ENCODE measurements at regions not wholly inside any gene's neighbourhood (a gene's known extent, or its start where the extent isn't known, plus 50 kb on each side); places are given as distances from the start of the nearest gene placed in this dataset.
"Not testable (repeated sequence)": the region's sequence is repeated elsewhere in the genome, so short reads cannot be mapped to it uniquely, and the experiment has no call there.

DNA sequence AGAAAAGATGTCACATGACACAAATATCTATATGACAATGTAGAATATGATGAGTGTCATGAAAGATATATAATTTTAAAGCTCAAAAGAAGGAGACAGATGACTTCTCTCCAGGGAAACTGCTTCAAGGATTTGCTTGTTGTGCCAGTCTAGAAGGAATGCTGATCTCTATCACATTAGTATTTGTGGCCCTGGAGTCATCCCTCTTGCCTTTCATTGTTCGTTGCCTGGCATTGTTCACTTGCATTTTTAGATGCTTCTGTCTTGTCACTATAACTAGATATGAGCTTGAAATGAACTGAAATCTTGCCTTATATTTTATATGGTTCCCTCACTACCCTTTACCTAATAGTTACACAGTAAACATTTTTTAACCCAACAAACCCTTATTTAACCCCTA lies 207.5 kb downstream of the ZNF608 start:
- no peak for DNase-seq

DNA sequence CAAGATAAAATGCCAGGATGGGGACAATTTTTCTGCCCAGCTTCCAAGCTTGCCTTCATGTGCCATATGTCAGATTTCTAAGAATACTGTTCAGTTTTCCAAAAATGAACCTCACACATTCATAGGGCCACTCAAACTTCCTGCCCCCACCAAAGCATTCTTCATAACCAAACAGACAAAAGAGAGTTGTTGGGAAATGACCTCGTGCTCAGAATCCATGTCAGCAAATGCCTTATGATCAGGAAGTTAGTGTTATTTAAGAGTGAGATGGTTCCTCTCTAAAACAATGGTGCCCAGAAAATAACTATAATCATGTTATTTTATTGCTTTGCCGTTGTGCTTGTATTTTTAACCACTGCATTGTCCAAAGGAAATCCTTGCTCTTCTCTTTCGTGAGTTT lies 208.2 kb downstream of the ZNF608 start:
- DNase-seq = no peak

DNA sequence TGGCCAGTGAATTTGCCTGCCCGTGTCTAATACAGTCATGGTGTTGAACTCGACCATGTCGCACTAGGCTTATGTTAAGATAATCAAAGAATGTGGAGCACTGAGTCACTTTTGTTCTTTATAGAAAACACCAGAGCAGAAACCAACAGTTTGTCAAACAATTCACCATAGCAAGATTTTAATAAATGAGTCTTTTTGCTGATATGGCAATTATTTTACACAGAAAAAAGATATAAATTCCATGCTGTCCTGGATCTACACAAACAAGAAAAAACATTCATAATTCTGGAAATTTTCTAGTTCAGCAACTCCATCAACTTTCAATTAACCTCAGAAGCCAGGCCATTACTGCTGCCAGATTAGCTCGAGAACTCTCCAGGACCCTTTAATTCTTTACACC lies 208.9 kb downstream of the ZNF608 start:
- no peak for DNase-seq

DNA sequence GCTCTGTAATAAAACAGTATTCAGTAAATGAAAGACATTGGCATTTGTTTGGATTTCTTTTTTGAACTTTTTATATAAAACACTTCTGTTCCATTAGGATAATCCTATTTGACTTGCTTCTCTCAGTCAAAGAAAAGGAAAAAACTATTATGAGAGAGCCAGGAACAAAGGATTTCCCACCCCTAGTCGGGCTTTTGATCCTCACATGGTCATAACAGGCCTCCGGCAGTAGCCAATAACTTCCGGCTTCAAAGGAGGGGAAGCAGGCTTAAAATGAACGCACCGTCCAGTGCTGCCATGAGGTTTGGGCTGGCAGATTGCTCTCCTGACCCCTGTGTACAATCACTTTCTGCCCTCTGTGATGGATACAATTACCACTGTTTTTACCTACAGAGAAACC lies 209.3 kb downstream of the ZNF608 start:
- DNase-seq = no peak

DNA sequence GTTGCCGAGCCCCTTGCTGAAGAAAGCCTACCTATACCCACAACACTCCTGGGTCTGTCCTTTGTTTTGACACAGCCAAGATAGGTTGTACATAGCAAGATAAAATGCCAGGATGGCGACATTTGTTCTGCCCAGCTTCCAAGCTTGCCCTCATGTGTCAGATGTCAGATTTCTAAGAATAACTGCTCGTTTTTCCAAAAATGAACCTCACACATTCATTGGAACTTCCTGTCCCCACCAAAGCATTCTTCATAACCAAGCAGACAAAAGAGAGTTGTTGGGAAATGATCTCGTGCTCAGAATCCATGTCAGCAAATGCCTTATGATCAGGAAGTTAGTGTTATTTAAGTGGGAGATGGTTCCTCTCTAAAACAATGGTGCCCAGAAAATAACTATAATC lies 210.1 kb downstream of the ZNF608 start:
- DNase-seq = no peak

DNA sequence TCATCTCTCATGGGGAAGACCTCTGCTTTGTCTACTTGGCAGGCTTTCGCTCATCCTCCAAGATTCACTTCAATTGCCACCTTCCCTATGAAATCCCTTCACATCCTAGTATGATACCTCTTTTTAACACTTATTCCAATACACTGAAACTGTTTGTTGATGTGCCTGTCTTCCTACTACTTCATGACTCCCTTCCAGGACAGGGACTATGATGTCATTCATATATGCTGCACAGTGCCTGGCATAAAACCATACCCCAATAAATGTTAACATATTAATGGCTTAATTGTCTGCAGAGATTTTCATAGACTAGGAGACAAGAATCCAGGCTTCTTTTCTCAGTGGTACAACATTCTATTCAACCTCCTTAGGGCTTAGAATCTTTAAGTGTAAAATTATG lies 215.5 kb downstream of the ZNF608 start:
- DNase-seq = no peak

DNA sequence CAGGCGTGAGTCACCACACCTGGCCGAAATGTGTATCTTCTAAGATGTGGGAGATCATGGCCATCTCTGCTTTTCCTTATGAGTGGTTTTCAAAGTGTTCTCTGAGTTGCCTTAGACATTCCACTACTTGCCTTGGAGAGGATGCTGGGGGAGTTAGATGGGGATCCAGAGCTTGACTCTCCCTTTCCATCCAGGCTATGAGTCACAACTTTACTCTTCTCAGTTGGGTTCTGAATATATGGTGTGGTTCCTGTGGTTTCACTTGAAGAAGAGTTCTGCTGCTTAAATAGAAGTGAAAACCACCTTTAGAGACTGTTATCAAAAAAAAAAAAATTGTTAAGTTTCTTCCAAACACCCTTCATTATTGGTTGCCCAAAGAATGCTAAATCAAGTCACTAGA lies 217.6 kb downstream of the ZNF608 start:
- DNase-seq = no peak

DNA sequence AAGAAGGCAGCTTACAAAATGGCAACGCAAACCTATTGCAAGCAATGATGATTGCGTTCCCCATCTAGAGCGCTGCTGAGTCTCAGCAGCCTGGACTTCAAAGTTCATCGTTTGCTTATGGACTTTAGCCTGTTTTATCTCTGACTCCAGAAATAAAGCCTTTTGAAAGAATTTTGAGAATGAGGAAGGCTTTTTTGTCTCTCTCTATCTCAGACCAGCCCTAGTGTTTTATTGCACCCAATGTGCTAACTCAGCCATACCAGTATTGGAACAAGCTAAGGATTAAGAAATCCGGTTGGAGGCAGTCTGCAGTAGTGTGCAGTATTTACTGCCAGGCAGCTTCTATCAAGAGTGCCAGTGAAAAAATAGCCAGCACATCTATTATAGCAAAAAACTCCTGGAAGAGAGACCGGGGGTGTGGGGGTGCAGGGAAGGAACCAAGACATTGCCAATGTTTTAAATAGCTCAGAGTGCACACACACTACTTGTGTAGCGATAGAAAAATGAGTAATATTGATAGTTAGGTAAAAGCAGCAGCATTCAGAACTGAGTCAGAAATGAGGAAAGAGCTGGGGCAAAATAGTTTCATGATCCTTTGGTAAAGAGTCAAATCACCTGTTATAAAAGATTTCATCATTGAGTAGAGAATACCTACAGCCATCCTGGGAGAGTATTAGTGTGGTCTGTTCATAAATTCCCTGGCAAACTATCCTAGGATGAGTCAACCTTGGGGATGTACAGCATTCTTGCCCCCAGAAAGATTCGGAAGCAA lies 219.0 kb downstream of the ZNF608 start:
- DNase-seq = no peak

DNA sequence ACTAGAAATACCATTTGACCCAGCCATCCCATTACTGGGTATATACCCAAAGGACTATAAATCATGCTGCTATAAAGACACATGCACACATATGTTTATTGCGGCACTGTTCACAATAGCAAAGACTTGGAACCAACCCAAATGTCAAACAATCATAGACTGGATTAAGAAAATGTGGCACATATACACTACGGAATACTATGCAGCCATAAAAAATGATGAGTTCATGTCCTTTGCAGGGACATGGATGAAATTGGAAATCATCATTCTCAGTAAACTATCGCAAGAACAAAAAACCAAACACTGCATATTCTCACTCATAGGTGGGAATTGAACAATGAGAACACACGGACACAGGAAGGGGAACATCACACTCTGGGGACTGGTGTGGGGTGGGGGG lies 220.4 kb downstream of the ZNF608 start:
- DNase-seq = not testable (repeated sequence)

DNA sequence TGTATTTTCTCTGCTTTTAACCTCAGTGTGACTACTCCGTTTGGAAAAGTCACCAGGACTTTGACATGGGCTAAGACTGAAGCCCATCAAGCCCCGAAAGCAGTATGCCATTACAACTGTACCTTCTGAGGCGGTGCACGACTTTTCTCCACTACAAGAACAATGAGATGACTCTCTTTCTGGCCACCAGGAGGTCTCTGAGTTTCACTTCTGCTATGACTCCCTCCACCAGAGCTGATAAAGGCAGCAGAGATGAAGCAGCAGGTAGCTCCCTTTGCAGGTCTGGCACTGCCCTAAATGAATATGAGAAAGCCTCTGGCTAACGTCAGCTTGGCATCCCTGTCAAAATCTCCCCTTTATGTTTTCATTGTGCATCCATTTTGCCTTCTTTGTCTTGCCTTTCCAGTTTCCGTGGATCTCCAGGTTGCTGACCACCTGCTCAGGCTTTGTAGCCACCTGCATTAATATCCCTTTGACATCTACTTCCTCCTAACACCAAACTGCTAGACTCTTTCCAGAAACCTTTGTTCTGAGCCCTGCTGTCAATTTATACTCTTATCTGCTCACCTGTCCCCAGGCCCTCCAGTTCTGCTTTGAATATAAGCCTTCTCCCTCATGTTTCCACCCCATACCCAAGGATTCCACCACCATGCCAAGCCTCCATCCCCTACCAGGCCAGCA lies 221.7 kb downstream of the ZNF608 start:
- no peak for DNase-seq

DNA sequence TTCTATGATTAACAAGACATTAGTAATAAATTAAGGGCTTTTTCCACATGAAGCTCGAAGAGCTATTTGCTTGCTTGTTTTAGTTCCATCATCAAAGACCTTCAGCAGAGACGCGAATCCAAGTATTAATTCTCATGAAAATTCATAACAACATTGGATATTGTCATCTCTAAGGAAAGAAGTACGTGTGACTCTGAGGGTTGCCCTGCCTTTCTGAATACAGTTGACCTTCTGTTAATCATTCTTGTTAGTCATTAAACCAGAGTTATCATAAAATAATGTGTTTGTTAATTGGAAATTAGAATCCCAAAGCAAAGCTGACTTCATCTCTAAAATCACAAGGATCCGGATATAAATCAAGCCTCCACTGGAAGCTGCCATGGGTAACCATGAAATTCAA lies 222.5 kb downstream of the ZNF608 start:
- no peak for DNase-seq

DNA sequence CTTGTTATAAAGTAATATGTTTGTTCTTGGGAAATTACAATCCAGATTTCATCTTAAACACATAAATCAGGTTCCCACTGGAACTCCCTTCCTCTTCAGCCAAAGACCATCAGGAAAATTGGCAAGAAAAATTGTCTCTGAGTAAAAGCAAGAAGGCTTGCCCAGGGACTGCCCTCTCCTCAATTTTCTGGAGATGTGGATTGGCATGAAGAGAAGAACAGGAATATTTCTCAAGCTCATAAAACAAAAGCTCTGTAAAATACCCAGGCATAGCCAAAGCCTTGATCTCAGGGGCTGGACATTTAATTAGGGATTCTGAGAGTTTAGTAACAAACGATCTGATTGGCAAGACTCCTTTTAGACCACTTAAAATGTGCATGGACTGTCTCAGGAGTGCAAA lies 223.4 kb downstream of the ZNF608 start:
- DNase-seq = no peak

DNA sequence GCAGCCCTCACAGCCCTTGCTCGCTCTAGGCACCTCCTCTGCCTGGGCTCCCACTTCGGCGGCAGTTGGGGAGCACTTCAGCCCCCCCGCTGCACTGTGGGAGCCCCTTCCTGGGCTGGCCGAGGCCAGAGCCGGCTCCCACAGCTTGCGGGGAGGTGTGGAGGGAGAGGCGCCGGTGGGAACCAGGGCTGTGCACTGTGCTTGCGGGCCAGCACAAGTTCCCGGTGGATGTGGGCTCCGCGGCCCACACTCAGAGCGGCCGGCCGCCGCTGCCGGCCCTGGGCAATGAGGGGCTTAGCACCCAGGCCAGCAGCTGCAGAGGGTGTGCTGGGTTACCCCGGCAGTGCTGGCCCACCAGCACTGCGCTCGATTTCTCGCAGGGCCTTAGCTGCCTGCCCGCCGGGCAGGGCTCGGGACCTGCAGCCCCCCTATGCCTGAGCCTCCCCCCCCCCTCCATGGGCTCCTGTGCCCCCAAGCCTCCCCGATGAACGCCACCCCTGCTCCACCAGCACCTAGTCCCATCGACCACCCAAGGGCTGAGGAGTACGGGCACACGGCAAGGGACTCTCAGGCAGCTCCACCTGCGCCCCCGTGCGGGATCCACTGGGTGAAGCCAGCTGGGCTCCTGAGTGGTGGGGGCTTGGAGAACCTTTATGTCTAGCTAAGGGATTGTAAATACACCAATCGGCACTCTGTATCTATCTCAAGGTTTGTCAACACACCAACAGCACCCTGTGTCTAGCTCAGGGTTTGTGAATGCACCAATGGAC lies 224.8 kb downstream of the ZNF608 start:
- DNase-seq = no peak

DNA sequence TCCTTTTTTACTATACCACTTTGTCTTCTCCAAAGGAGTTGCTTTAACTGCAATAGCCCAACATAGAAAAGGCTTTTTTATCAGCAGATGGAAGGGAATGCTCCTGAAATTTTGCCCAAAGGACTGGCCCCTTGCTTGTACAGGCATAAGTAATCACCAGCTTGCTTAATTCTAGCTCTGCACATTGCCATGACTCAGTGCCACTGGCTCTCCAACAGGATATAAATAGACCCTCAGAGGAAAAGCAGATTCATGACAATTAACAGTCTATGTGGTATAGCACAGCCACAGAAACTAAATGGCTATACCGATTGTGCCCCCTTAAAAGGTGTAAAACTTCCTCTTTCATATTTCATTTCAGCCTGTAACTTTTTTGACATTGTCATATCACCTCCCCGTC lies 227.0 kb downstream of the ZNF608 start:
- DNase-seq = no peak

DNA sequence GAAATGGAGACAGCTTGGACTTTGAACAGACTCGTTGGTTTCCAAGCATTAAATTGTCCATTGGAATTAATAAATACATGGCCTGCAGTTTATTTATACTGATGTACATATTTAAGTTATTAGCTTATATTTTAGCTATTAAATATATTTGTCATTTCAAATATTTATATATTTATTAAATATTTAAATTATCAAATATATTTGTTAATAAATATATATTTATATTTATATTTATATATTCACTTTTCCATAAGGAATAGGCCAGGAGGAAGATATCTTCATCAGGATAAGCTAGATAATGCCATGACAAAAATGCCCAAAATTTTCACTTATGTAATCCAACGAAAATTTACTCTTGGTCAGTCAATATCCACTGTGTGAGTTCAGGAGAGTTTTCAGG lies 229.9 kb downstream of the ZNF608 start:
- DNase-seq = no peak

DNA sequence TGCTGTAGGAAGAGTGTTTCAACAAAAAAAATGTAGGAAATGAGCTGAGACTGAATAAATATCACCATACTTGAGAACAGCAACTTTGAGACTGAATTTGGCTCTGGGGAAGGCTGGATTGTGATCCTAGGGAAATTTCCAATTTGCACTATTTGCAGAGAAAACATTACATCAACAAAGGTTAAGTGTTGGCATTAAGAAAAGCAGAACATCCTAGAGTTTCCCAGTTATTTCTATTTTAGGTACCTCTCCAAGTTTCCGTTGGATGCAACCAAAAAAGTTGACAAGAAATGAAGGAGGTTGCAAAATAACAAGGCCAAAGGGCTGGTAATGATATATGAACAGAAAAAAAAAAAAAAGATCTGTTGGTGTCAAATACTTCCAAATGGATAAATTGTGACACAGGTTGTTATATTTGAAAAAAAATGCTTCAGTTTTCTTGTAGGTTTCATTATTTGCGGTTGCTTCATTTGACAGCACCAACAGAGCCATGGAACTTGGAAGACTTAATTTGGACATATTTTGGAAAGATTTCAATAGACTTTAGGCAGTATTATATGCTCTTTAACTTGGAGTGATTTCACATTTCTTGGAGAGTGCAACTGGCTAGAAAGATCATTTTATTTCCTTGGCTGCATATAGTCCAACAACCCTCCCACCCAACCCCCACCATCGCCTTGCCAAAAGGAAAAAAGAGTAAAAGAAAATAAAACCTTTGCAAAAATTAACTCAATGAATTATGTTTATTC lies 230.8 kb downstream of the ZNF608 start:
- no peak for DNase-seq

DNA sequence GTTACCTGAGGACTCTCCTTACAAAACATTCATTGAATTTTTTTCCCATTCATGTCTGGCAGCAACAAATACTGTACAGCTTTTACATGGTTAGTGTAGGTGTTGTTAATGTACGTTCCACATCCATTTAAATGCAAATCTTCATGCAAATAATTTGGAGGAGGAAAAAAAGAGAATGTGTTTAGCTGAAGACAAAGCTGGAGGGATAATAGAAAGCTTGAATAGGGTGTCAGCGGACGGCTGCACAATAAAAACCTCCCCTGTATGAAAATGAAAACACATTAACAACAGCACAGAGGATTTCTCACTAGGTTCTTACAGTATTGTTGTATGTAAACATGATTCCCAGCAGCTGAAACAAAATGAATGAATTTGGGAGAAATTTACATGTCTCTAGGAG lies 231.5 kb downstream of the ZNF608 start:
- DNase-seq = no peak

DNA sequence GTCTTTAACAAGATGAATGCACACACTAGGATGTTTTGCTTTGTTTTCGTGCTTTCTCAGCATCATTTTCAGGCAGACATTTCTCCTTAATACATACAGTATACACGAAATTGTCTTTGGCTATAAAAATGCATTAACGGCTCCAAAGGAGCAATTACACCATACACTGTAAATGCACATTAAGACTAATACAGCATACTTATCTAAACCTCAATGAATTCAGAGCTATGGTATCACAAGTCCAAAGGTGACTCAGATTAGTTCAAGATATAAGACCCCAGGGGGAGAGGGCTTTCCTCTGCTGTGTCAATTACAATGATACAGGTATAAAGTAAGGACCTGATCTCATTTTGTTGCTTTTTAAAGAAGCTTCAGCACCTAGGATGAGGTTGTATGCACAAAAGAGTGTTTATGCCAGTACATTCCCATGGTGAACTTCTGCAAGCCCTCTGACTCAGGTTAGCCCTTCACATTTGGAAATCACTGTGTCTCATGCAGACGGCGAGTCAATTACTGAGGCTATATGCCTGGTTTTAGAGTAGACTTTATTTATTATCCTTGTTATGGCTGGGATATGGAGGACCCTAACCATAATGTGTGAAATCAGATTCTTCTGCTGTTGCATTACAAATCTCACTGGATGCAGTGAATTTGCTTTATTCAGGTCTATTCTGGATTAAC lies 233.3 kb downstream of the ZNF608 start:
- no peak for DNase-seq

DNA sequence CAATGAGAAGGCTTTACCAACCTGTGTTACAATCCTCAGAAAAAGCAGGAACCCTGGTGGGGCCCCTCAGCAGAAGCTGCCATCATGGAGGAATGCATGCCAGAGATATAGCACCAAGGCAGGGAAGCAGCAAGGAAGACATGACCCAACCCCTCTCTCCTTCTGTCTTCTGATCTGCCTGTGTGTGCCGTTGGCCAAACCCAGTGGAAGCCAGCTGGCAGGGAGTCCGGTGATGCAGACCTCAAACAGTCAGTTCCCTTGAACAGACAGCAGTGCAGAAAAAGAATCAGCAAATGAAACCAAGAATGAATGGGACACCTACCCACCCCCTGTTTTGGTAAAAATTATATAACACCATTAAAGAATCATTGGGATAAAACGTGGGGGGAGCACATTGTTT lies 234.2 kb downstream of the ZNF608 start:
- DNase-seq = no peak

DNA sequence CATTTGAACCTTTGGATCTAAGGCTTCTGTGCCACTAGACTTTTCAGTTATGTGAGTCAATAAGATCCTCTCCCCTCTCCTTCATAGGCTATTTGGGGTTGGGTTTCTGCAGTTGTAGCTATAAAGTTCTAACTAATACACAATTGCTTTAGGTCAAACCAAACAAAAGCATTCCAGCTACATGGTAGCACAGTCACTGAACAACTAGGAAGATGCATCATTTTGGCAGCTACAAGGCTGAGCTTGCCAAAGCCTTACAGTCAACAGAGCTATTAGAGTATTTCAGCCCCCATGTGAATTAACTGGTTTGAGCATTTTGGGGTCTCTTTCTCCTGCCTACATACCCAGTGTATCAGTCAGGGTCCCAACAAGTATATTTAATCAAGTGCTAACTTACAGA lies 234.6 kb downstream of the ZNF608 start:
- no peak for DNase-seq

DNA sequence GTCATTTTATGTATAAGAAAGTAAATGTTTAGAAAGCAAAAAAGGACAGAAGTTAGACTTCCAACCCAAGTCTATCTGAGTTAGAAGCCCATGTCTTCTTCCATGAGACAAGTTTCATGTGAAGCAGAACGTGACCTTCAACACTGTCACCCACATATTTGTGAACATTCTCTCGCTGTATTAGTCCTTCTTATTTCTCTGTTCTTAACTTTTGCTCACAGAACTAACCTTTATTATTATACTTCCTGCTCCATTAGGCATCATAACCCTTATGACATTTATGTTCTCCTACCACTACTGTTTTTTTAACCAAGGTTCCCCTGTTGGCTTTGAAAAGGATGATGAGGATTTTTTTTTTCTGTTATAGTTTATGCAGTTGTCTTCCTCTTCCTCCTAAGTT lies 238.8 kb downstream of the ZNF608 start:
- DNase-seq = no peak

DNA sequence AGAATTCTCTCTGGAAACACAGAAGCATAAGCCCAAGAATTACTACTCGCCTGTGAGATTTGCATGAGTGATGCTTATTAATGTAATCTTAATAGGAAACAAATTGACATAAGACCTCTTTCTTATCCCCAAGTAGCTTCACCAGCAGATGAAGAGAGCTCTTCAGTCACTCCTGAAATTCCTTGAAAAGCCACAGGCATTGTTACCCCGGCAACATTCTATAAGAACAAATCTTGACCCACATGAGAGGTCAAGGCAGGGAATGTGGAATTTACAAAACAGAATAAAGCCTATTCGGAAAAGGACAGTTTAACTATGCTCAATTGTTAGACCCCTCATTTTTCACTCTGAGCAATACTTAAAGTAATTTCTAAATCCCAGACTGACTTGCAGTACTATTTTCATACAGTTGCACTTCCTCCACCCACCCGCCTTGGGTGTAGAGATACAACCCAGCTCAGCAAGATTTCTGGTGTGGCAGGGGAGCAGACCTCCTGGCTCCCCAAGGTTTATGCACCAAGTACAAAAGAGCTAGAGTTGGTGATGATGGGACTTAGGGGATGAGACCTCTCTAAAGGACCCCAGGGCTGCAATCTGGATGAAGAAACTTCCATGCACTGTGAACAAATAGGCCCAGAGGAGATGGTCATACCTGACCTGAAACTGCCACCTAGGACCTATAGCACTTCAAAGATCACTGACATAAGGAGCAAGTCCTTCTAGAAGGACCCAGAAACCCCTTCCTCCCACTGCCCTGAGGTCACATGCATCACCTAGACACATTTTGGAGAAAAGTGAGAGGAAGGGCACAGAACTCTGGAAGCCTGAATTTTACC lies 242.1 kb downstream of the ZNF608 start:
- DNase-seq = no peak

All from NCI-H2081 treated with DMSO at 0.1 percent for 48 hours (cell line).